ENCODE measurements at regions not wholly inside any gene's neighbourhood (a gene's known extent, or its start where the extent isn't known, plus 50 kb on each side); places are given as distances from the start of the nearest gene placed in this dataset.

DNA sequence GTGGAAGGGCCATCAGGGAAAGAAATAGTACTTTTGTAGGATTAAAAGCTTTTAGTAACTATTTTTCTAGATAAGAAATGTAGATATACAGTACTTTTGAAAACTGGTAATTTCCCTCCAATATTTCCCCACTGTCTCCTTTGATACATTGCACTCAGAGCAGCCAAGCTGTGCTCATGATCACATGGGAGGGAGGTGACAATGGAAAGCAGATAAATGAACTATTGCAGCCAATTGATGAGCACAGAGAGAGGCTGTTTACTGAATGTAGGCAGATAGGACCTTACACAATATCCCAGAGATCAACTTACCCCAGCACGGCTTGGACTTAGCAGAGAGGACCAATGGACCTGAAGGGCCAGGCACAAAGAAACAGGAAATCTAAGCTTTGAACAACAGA, 178.0 kb upstream of the NREP start:
- Histone ChIP-seq H3K56ac (ENCODE audit: extremely low read depth, insufficient read depth, low read length) (no peak overlapping the region), H4K5ac (ENCODE audit: low read depth, low read length) (peak overlapping the region; percentile 12; the same call in 1 of the 2 replicates), H3K27me3 (ENCODE audit: control insufficient read depth, insufficient read depth, low read length) (no peaks in the 10 kb centered on the region), H3K18ac (ENCODE audit: low read depth, low read length) (peak overlapping the region; percentile 73; the same call in 1 of the 2 replicates), H2AK9ac (replicated peaks; ENCODE audit: low read depth, low read length, poor library complexity) (no peak overlapping the region), H3K79me1 (ENCODE audit: low read depth in 1 of 2, low read length in 2 of 2) (0 out of 4 replicates have a peak, but pooled peaks cover 0 to 3% of the 10 kb centered on the region in 2 experiments), H3K9me1 (ENCODE audit: insufficient read depth, low read length) (peaks cover 7% of the 10 kb centered on the region), H3K14ac (replicated peaks; ENCODE audit: low read depth, low read length) (peak overlapping the region; percentile 45; the same call in 1 of the 2 replicates), H2BK15ac (ENCODE audit: low read depth, low read length) (peak overlapping the region; percentile 20; the same call in 1 of the 3 replicates), H4K91ac (ENCODE audit: insufficient read depth, low read depth, low read length) (no peak overlapping the region), H3K4ac (ENCODE audit: low read depth, low read length) (no peak overlapping the region), H2BK5ac (ENCODE audit: low read depth, low read length, poor library complexity, severe bottlenecking) (no peak overlapping the region), H3K9ac (ENCODE audit: low read depth, low read length) (no peak overlapping the region), H4K8ac (ENCODE audit: low read depth in 2 of 2, low read length in 2 of 2) (no peak overlapping the region), H3K9me3 (ENCODE audit: control insufficient read depth, insufficient read depth, low read length) (no peaks in the 10 kb centered on the region), H2BK120ac (ENCODE audit: low read depth, low read length) (no peak overlapping the region), H3K4me3 (ENCODE audit: insufficient read depth, low read depth, low read length) (no peak overlapping the region), H3K4me1 (ENCODE audit: control insufficient read depth, insufficient read depth, low read length) (peaks cover 14% of the 10 kb centered on the region), H2BK20ac (ENCODE audit: low read depth, low read length) (peak overlapping the region; percentile 9; the same call in 1 of the 2 replicates), H3K23ac (ENCODE audit: low read depth, low read length) (no peak overlapping the region), H3K4me2 (ENCODE audit: low read depth, low read length) (no peak overlapping the region), H4K20me1 (ENCODE audit: insufficient read depth, low read length) (no peaks in the 10 kb centered on the region), H3K27ac (ENCODE audit: insufficient read depth, low read length) (no peak overlapping the region), H3K36me3 (ENCODE audit: control insufficient read depth, insufficient read depth, low read length) (no peaks in the 10 kb centered on the region), H2AFZ (replicated peaks; ENCODE audit: low read length, poor library complexity) (no peak overlapping the region), H2AK5ac (ENCODE audit: low read depth, low read length) (0 out of 2 replicates have a peak overlapping the region, but pooled peaks have one; percentile 17)
- POLR2A ChIA-PET (ENCODE audit: unreplicated experiment): no interaction called here
- intact Hi-C loops (cut with micrococcal nuclease) (no loop called here), in situ Hi-C loops (cut with MboI; ENCODE audit: low sequenced_read_pairs) (no loop called here), dilution Hi-C loops (cut with HindIII; ENCODE audit: low sequenced_read_pairs, unreplicated experiment) (no loop called here)
- CTCF ChIA-PET: no interaction called here
- BruUV-seq (replicated peaks): no TSS peak
- TF ChIP-seq RCOR1 (IDR thresholded peaks at IDR 0.05; ENCODE audit: insufficient replicate concordance, low read length) (no peak), ELK1 (IDR thresholded peaks at IDR 0.05; ENCODE audit: borderline replicate concordance, low read depth, low read length) (no peak), RAD21 (IDR thresholded peaks at IDR 0.05; ENCODE audit: low read length) (no peak), CTCF (conservative IDR thresholded peaks at IDR 0.05; ENCODE audit: low read depth, low read length) (no peak), MXI1 (IDR thresholded peaks at IDR 0.05; ENCODE audit: borderline replicate concordance, low read depth, low read length) (no peak), NFE2L2 (IDR thresholded peaks at IDR 0.05; ENCODE audit: low read depth, low read length) (no peak)
- no peak for ATAC-seq (ENCODE audit: low read depth)
- no peak for DNase-seq
- no CpG with 5 or more reads among the region's 1 CpG for WGBS, 2 experiments (ENCODE audit: extremely low coverage in 2 of 2, insufficient read length in 1 of 2)
